ENCODE measurements at regions not wholly inside any gene's neighbourhood (a gene's known extent, or its start where the extent isn't known, plus 50 kb on each side); places are given as distances from the start of the nearest gene placed in this dataset.

DNA sequence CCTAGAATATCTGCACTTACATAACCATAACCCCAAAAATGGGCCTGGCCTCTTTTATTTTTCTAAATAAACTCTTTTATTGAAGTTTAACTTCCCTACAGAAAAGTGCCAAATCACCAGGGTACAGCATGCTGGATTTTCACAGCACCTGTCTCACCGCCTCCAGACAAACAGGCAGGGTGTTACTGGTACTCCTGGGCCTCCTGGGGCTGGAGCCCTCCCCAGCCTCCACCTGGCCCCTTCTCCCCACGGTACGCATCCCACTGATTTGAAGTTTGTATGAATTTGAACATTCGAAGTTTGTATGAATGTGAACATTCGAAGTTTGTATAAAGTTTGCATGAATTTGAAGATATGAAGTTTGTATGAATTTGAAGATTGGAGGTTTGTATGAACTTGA, 232.1 kb downstream of the NDUFA10 start (continued):
- TF ChIP-seq MEF2B (IDR thresholded peaks at IDR 0.05; ENCODE audit: partially characterized antibody, poor library complexity, severe bottlenecking) (no peak), NFXL1 (IDR thresholded peaks at IDR 0.05; ENCODE audit: borderline replicate concordance) (no peak)

DNA sequence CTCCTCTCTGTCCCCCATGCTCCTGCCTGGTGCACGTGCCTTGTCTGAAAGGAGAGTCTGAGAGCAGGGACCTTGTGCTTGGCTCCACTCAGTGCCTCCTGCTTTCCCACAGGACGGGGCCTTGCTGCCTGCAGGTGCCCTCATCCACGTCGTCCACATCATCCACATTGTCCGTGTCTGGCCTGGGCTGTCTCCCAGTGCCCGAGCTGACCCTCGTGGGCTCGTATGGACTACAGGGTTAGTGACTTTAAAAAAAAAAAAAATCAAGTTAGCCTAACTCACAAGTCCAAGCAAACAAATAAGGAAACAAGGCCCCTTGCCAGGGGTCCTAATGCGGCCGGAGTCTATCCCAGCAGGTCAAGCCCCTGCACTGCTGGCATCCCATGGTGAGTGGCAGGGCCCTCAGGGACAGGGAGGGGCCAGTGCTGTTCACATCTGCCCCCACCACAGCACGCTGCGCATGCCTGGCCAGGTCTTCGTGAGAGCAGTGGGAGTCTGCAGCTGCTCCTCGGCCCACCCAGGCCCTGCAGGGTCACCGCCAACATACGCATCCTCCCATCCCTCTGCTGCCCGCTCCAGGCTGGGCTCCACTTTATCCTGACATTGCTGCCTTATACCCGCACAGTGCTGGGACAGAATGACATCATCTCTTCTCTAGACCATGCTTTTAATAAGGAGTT, 232.6 kb downstream of the NDUFA10 start:
- no TSS peak for BruUV-seq (replicated peaks)

More for the DNA sequence above, 232.6 kb downstream of the NDUFA10 start:
- Histone ChIP-seq H4K20me1 (ENCODE audit: control insufficient read depth, insufficient read depth) (no peaks in the 10 kb centered on the region), H3K4me2 (ENCODE audit: control insufficient read depth, insufficient read depth) (no peak overlapping the region), H3K4me3 (no peak overlapping the region), H3K4me1 (ENCODE audit: control insufficient read depth, insufficient read depth, low read length) (no peaks in the 10 kb centered on the region), H3K36me3 (ENCODE audit: control insufficient read depth in 2 of 2, insufficient read depth in 2 of 2, low read length in 1 of 2) (no peaks in the 10 kb centered on the region), H3K79me2 (ENCODE audit: control insufficient read depth, insufficient read depth, low read length) (no peaks in the 10 kb centered on the region), H3K9ac (ENCODE audit: control insufficient read depth, insufficient read depth, low read length) (no peak overlapping the region), H2AFZ (ENCODE audit: control insufficient read depth, low read depth, low read length) (no peak overlapping the region), H3K27ac (ENCODE audit: control insufficient read depth, insufficient read depth) (no peak overlapping the region), H3K27me3 (replicated peaks in 1 of 2; ENCODE audit: control insufficient read depth in 2 of 2, insufficient read depth in 2 of 2, low read length in 1 of 2) (0 out of 4 replicates have a peak, but pooled peaks cover 0 to 1% of the 10 kb centered on the region in 2 experiments), H3K9me3 (replicated peaks; ENCODE audit: control insufficient read depth, insufficient read depth, low read length) (no peaks in the 10 kb centered on the region)
- FAIRE-seq (no peak), DNase-seq (ENCODE audit: low read depth, low spot score) (no peak), ATAC-seq (no peak)
- ChIA-PET SMC1A (ENCODE audit: uncharacterized antibody, unreplicated experiment) (no interaction called here), POLR2A (no interaction called here), RAD21 (ENCODE audit: unreplicated experiment) (no interaction called here), CTCF (no interaction called here)
- intact Hi-C loops (cut with micrococcal nuclease; ENCODE audit: unreplicated experiment) (no loop called here), in situ Hi-C loops (cut with MboI) (no loop called here)
- TF ChIP-seq, protein P1, sequence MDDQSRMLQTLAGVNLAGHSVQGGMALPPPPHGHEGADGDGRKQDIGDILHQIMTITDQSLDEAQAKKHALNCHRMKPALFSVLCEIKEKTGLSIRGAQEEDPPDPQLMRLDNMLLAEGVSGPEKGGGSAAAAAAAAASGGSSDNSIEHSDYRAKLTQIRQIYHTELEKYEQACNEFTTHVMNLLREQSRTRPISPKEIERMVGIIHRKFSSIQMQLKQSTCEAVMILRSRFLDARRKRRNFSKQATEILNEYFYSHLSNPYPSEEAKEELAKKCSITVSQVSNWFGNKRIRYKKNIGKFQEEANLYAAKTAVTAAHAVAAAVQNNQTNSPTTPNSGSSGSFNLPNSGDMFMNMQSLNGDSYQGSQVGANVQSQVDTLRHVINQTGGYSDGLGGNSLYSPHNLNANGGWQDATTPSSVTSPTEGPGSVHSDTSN (IDR thresholded peaks at IDR 0.05; ENCODE audit: insufficient replicate concordance, low read depth, low read length) = no peak
- TF ChIP-seq, protein P2, sequence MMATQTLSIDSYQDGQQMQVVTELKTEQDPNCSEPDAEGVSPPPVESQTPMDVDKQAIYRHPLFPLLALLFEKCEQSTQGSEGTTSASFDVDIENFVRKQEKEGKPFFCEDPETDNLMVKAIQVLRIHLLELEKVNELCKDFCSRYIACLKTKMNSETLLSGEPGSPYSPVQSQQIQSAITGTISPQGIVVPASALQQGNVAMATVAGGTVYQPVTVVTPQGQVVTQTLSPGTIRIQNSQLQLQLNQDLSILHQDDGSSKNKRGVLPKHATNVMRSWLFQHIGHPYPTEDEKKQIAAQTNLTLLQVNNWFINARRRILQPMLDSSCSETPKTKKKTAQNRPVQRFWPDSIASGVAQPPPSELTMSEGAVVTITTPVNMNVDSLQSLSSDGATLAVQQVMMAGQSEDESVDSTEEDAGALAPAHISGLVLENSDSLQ (IDR thresholded peaks at IDR 0.05) = no peak
- TF ChIP-seq, protein P3, sequence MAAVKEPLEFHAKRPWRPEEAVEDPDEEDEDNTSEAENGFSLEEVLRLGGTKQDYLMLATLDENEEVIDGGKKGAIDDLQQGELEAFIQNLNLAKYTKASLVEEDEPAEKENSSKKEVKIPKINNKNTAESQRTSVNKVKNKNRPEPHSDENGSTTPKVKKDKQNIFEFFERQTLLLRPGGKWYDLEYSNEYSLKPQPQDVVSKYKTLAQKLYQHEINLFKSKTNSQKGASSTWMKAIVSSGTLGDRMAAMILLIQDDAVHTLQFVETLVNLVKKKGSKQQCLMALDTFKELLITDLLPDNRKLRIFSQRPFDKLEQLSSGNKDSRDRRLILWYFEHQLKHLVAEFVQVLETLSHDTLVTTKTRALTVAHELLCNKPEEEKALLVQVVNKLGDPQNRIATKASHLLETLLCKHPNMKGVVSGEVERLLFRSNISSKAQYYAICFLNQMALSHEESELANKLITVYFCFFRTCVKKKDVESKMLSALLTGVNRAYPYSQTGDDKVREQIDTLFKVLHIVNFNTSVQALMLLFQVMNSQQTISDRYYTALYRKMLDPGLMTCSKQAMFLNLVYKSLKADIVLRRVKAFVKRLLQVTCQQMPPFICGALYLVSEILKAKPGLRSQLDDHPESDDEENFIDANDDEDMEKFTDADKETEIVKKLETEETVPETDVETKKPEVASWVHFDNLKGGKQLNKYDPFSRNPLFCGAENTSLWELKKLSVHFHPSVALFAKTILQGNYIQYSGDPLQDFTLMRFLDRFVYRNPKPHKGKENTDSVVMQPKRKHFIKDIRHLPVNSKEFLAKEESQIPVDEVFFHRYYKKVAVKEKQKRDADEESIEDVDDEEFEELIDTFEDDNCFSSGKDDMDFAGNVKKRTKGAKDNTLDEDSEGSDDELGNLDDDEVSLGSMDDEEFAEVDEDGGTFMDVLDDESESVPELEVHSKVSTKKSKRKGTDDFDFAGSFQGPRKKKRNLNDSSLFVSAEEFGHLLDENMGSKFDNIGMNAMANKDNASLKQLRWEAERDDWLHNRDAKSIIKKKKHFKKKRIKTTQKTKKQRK (IDR thresholded peaks at IDR 0.05; ENCODE audit: low read depth, low read length) = no peak
- TF ChIP-seq YBX1 (IDR thresholded peaks at IDR 0.05) = no peak
- TF ChIP-seq BHLHE40 (IDR thresholded peaks at IDR 0.05; ENCODE audit: borderline replicate concordance in 1 of 2, low read depth in 2 of 2, low read length in 1 of 2) = no peak
- TF ChIP-seq, protein P4, sequence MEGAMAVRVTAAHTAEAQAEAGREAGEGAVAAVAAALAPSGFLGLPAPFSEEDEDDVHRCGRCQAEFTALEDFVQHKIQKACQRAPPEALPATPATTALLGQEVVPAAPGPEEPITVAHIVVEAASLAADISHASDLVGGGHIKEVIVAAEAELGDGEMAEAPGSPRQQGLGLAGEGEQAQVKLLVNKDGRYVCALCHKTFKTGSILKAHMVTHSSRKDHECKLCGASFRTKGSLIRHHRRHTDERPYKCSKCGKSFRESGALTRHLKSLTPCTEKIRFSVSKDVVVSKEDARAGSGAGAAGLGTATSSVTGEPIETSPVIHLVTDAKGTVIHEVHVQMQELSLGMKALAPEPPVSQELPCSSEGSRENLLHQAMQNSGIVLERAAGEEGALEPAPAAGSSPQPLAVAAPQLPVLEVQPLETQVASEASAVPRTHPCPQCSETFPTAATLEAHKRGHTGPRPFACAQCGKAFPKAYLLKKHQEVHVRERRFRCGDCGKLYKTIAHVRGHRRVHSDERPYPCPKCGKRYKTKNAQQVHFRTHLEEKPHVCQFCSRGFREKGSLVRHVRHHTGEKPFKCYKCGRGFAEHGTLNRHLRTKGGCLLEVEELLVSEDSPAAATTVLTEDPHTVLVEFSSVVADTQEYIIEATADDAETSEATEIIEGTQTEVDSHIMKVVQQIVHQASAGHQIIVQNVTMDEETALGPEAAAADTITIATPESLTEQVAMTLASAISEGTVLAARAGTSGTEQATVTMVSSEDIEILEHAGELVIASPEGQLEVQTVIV (IDR thresholded peaks at IDR 0.05; ENCODE audit: borderline replicate concordance, partially characterized antibody) = no peak
- no peak for TF ChIP-seq IKZF2 (IDR thresholded peaks at IDR 0.05)
- TF ChIP-seq RUNX3 (IDR thresholded peaks at IDR 0.05; ENCODE audit: low read length) = no peak
- 24% methylated on average over 17 of the region's 18 CpGs for WGBS (ENCODE audit: insufficient coverage, insufficient replicate concordance, low lambda C conversion rate, missing lambda C conversion rate)

All from GM12878 (cell line).